A673 (cell line): ENCODE measurements at regions not wholly inside any gene's neighbourhood (a gene's known extent, or its start where the extent isn't known, plus 50 kb on each side); places are given as distances from the start of the nearest gene placed in this dataset.
A peak's percentile ranks its signal among the peaks of the same experiment; 100 is the strongest.

ENCODE experiments used
- BruUV-seq: library from RNA; stranded (reverse); fragments of 400-500 nt; replicated peaks from 2 replicates; lab custom pipeline; 2021; lab: Mats Ljungman, UMichigan
- CTCF ChIA-PET: fragments of 300-600 bp; sonication (Branson Sonifier 250); formaldehyde crosslinking; loops from one replicate; lab custom pipeline; 2022; ENCODE audit warnings: antibody characterized with exemption; lab: Charles Lee
- POLR2A ChIA-PET: fragments of 300-600 bp; sonication (Branson Sonifier 250); formaldehyde crosslinking; loops from one replicate; lab custom pipeline; 2022; ENCODE audit warnings: antibody characterized with exemption; ENCODE audit not compliant: low non-redundant PET; lab: Charles Lee
- DNase-seq: peaks from one replicate; pipeline ENCODE4 v3.0.0-alpha.2; 2015; ENCODE audit warnings: low spot score
- H3K27ac ChIP-seq: fragments of 200-600 bp; sonication (generic); 2 replicates; pipeline ENCODE4 v1.5.1; 2016; ENCODE audit warnings: mixed run types, low read depth, mild to moderate bottlenecking, mixed read lengths, antibody characterized with exemption, low read length; ENCODE audit not compliant: poor library complexity, severe bottlenecking
- H3K27me3 ChIP-seq: fragments of 200-600 bp; sonication (generic); replicated peaks from 2 replicates; pipeline ENCODE4 v1.6.1; 2017; ENCODE audit warnings: mixed run types, low read depth, mild to moderate bottlenecking, mixed read lengths, antibody characterized with exemption, low read length; ENCODE audit not compliant: insufficient read depth, poor library complexity
- H3K36me3 ChIP-seq: fragments of 200-600 bp; sonication (generic); 2 replicates; pipeline ENCODE4 v1.6.1; 2016; ENCODE audit warnings: mixed run types, mild to moderate bottlenecking, mixed read lengths, antibody characterized with exemption, low read length; ENCODE audit not compliant: insufficient read depth, poor library complexity, severe bottlenecking
- H3K4me1 ChIP-seq: fragments of 200-600 bp; sonication (generic); 2 replicates; pipeline ENCODE4 v1.6.1; 2017; ENCODE audit warnings: mixed run types, mild to moderate bottlenecking, mixed read lengths, antibody characterized with exemption, low read length; ENCODE audit not compliant: insufficient read depth, poor library complexity, severe bottlenecking
- H3K4me3 ChIP-seq: fragments of 200-600 bp; sonication (generic); 2 replicates; pipeline ENCODE4 v1.5.1; 2016; ENCODE audit warnings: low read depth, mixed run types, mild to moderate bottlenecking, mixed read lengths, low read length; ENCODE audit not compliant: poor library complexity, severe bottlenecking
- H3K9me3 ChIP-seq: fragments of 200-600 bp; sonication (generic); 2 replicates; pipeline ENCODE4 v1.6.1; 2016; ENCODE audit warnings: mixed run types, low read depth, mild to moderate bottlenecking, mixed read lengths, antibody characterized with exemption, low read length; ENCODE audit not compliant: poor library complexity, severe bottlenecking
- EZH2 ChIP-seq: fragments of 200-600 bp; sonication (generic); IDR thresholded peaks from 2 replicates; pipeline ENCODE4 v1.6.1; 2017; ENCODE audit warnings: borderline replicate concordance, low read depth, mild to moderate bottlenecking, mixed read lengths, antibody characterized with exemption, low read length; ENCODE audit not compliant: poor library complexity, severe bottlenecking
- intact Hi-C: fragments of 100-400 bp; cut with micrococcal nuclease; formaldehyde crosslinking; loops from one replicate; pipeline ENCODE4 v1.10.0; 2022; ENCODE audit not compliant: unreplicated experiment
- TF ChIP-seq, protein P1 (sequence below): fragments of 300-800, 200-600 bp; sonication (generic); conservative IDR thresholded peaks from 2 replicates; pipeline ENCODE4 v1.5.1; 2017; ENCODE audit warnings: low read depth, mild to moderate bottlenecking, antibody characterized with exemption, low read length, moderate library complexity, mixed read lengths

DNA sequence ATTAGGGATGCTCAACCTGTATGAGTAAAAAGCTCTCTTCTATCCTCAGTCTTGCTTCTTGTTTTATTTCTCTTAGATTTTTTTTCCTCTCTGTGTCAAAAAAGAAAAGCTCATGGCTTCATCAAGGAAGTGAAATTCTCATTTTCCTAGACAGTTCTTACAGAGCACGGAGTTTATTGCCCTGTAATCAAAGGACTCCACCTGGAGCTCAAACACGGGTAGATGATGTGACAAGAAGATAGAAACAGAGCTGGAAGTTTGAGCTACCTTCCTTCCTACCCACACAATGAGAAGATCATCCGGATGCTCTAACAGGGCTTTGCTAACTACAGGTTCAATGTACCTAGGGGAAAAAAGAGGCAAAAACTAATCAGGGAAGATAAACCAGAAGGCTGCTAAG, 564.8 kb downstream of the MED13L start:
- H3K9me3 ChIP-seq: no peaks in the 10 kb centered on the region
- no peaks in the 10 kb centered on the region for H3K36me3 ChIP-seq
- H3K4me3 ChIP-seq: no peak overlapping the region
- TF ChIP-seq EZH2: no peak
- TF ChIP-seq, protein P1, sequence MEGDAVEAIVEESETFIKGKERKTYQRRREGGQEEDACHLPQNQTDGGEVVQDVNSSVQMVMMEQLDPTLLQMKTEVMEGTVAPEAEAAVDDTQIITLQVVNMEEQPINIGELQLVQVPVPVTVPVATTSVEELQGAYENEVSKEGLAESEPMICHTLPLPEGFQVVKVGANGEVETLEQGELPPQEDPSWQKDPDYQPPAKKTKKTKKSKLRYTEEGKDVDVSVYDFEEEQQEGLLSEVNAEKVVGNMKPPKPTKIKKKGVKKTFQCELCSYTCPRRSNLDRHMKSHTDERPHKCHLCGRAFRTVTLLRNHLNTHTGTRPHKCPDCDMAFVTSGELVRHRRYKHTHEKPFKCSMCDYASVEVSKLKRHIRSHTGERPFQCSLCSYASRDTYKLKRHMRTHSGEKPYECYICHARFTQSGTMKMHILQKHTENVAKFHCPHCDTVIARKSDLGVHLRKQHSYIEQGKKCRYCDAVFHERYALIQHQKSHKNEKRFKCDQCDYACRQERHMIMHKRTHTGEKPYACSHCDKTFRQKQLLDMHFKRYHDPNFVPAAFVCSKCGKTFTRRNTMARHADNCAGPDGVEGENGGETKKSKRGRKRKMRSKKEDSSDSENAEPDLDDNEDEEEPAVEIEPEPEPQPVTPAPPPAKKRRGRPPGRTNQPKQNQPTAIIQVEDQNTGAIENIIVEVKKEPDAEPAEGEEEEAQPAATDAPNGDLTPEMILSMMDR: no peak
- CTCF ChIA-PET: no interaction called here
- POLR2A ChIA-PET: no interaction called here
- no peak for DNase-seq
- H3K27me3 ChIP-seq: no peaks in the 10 kb centered on the region
- BruUV-seq: no TSS peak
- intact Hi-C loops: no loop called here
- no peaks in the 10 kb centered on the region for H3K4me1 ChIP-seq
- H3K27ac ChIP-seq: no peak overlapping the region

DNA sequence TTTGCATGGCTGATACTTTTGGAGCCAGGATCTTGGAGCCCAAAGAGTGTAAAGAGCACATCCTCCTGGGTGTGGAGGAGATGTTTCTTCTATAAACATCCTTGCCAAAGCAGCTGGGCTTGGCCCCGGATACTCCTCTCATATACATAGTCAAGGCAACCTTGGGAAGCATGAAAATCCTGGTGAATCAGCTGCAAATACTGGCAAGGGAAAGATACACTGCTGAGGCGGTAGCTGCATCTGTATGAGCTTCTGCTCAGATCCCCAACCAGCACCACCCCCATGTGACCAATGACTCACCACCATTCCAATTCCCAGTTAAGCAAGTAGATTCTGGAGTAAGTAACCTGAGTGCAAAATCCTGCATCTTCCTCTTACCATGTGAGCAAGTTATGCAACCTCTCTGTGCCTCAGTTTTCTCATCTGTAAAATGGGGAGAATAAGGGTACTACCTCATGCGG, 567.4 kb downstream of the MED13L start:
- no TSS peak for BruUV-seq
- intact Hi-C loops: no loop called here
- H3K4me1 ChIP-seq: no peaks in the 10 kb centered on the region
- H3K9me3 ChIP-seq: no peaks in the 10 kb centered on the region
- H3K36me3 ChIP-seq: no peaks in the 10 kb centered on the region
- ChIA-PET POLR2A (no interaction called here), CTCF (no interaction called here)
- no peaks in the 10 kb centered on the region for H3K27me3 ChIP-seq
- H3K27ac ChIP-seq: no peak overlapping the region
- no peak for DNase-seq
- no peak for TF ChIP-seq EZH2
- TF ChIP-seq, protein P1: no peak
- H3K4me3 ChIP-seq: no peak overlapping the region

DNA sequence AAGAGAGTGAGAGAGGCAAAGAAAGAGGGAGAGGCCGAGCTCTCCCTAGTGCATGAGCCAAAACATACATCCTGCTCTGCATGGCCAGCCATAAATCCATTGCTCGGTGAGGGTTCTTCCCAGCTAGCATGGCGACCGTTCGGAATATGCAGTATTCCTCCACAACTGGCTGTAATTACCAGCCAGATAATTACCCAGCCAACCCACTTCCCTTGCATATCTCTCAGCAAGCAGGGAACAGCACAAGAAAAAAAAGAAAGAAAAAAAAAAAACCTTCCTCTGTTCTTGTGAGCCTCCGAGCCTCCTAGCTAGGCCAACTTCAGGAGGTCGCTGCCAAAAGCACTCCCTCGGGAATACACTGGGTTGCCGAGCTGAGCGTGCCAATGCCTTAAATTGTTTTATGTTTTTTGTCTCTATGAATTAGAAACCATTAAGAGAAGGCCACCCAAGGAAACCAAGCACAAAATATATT, 567.9 kb downstream of the MED13L start:
- Histone ChIP-seq H3K27me3 (no peaks in the 10 kb centered on the region), H3K36me3 (no peaks in the 10 kb centered on the region), H3K4me1 (no peaks in the 10 kb centered on the region), H3K9me3 (no peaks in the 10 kb centered on the region), H3K4me3 (no peak overlapping the region), H3K27ac (no peak overlapping the region)
- TF ChIP-seq, protein P1: no peak
- TF ChIP-seq EZH2: no peak
- ChIA-PET POLR2A (no interaction called here), CTCF (no interaction called here)
- intact Hi-C loops: no loop called here
- peak; percentile 3 for DNase-seq
- no TSS peak for BruUV-seq
